ENCODE measurements at regions not wholly inside any gene's neighbourhood (a gene's known extent, or its start where the extent isn't known, plus 50 kb on each side); places are given as distances from the start of the nearest gene placed in this dataset.

DNA sequence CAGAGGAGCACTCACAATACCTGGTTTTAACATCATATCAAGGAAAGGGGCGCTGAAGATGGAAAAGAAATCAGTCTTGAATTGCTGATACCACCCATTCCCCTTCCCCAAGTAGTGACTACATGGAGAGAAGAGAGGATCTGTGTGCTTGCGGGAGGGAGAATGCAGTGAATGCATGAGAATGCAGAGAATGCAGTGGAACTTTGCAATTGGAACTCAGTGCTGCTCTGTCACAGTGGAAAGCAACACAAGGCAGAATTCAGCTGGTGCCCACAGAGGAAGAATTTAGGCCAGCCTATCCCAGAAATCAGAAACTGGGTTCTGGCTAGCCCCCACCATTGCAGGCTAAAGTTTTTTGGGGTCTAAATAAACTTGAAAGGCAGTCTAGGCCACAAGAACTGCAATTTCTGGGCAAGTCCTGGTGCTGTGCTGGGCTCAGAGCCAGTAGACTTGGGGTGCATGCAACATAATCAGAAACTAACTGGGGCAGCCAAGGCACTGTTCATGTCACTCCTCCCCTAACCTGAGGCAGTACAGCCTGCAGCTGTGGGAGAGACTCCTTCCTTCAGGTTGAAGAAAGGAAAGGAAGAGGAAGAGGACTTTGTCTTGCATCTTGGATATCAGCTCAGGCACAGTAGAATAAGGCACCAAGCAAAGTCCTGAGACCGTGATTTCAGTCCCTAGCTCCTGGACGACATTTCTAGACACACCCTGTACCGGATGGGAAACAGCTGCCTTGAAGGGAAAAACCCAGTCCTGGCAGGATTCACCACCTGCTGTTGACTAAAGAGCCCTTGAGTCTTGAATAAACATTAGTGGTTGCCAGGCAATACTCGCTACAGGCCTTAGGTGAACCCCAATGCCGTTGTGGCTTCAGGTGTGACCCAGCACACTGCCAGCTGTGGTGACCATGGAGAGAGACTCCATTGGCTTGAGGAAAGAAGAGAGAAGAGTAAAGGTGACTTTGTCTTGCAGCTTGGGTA is 329.3 kb downstream of the TBL1XR1 start:
- no peak for ATAC-seq (ENCODE audit: insufficient read depth, low read depth)
- H3K4me1 ChIP-seq (ENCODE audit: insufficient read depth, low read length) = no peaks in the 10 kb centered on the region
- TF ChIP-seq, protein P1, sequence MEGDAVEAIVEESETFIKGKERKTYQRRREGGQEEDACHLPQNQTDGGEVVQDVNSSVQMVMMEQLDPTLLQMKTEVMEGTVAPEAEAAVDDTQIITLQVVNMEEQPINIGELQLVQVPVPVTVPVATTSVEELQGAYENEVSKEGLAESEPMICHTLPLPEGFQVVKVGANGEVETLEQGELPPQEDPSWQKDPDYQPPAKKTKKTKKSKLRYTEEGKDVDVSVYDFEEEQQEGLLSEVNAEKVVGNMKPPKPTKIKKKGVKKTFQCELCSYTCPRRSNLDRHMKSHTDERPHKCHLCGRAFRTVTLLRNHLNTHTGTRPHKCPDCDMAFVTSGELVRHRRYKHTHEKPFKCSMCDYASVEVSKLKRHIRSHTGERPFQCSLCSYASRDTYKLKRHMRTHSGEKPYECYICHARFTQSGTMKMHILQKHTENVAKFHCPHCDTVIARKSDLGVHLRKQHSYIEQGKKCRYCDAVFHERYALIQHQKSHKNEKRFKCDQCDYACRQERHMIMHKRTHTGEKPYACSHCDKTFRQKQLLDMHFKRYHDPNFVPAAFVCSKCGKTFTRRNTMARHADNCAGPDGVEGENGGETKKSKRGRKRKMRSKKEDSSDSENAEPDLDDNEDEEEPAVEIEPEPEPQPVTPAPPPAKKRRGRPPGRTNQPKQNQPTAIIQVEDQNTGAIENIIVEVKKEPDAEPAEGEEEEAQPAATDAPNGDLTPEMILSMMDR (IDR thresholded peaks at IDR 0.05; ENCODE audit: borderline replicate concordance, extremely low read depth, low read length, poor library complexity, severe bottlenecking) = no peak
- TF ChIP-seq EZH2 (IDR thresholded peaks at IDR 0.05; ENCODE audit: borderline replicate concordance, low read depth, low read length, severe bottlenecking) = no peak

DNA sequence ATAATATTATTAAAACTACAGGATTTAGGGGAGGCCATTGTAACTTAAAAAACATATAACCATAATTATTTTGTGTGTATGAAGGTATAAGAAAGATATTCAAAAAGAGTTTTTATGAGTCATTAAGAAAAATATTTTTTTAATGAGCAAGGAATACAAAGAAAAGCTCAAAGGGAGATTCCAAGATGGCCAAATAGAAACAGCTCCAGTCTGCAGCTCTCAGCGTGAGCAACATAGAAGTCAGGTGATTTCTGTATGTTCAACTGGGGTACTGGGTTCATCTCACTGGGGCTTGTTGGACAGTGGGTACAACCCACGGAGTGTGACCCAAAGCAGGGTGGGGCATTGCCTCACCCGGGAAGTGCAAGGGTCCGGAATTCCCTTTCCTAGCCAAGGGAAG is 336.1 kb downstream of the TBL1XR1 start:
- Histone ChIP-seq H3K9ac (ENCODE audit: low read depth, low read length) (no peak overlapping the region), H3K36me3 (ENCODE audit: insufficient read depth, low read length) (no peaks in the 10 kb centered on the region), H3K27me3 (ENCODE audit: insufficient read depth, low read length, poor library complexity) (no peaks in the 10 kb centered on the region), H3K4me3 (ENCODE audit: low read depth in 1 of 2, low read length in 2 of 2) (no peak overlapping the region), H2AFZ (ENCODE audit: low read depth, low read length) (no peak overlapping the region), H3K9me3 (ENCODE audit: insufficient read depth, low read length, severe bottlenecking) (no peaks in the 10 kb centered on the region), H3K4me1 (ENCODE audit: insufficient read depth, low read length) (no peaks in the 10 kb centered on the region), H3K4me2 (ENCODE audit: insufficient read depth, low read length) (no peak overlapping the region), H3K79me2 (ENCODE audit: insufficient read depth, low read length) (no peaks in the 10 kb centered on the region), H3K27ac (ENCODE audit: low read length) (no peak overlapping the region), H4K20me1 (ENCODE audit: insufficient read depth, low read length) (no peaks in the 10 kb centered on the region)
- no peak for DNase-seq
- TF ChIP-seq, protein P1 (IDR thresholded peaks at IDR 0.05; ENCODE audit: borderline replicate concordance, extremely low read depth, low read length, poor library complexity, severe bottlenecking) = no peak
- TF ChIP-seq EZH2 (IDR thresholded peaks at IDR 0.05; ENCODE audit: borderline replicate concordance, low read depth, low read length, severe bottlenecking) = no peak
- no peak for ATAC-seq (ENCODE audit: insufficient read depth, low read depth)

More for the DNA sequence above, 329.3 kb downstream of the TBL1XR1 start:
- Histone ChIP-seq H3K4me2 (ENCODE audit: insufficient read depth, low read length) (no peak overlapping the region), H3K9ac (ENCODE audit: low read depth, low read length) (no peak overlapping the region), H3K27ac (ENCODE audit: low read length) (no peak overlapping the region), H3K36me3 (ENCODE audit: insufficient read depth, low read length) (no peaks in the 10 kb centered on the region), H3K27me3 (ENCODE audit: insufficient read depth, low read length, poor library complexity) (no peaks in the 10 kb centered on the region), H4K20me1 (ENCODE audit: insufficient read depth, low read length) (no peaks in the 10 kb centered on the region), H3K79me2 (ENCODE audit: insufficient read depth, low read length) (no peaks in the 10 kb centered on the region), H2AFZ (ENCODE audit: low read depth, low read length) (no peak overlapping the region), H3K9me3 (ENCODE audit: insufficient read depth, low read length, severe bottlenecking) (no peaks in the 10 kb centered on the region), H3K4me3 (ENCODE audit: low read depth in 1 of 2, low read length in 2 of 2) (no peak overlapping the region)
- no peak for DNase-seq

DNA sequence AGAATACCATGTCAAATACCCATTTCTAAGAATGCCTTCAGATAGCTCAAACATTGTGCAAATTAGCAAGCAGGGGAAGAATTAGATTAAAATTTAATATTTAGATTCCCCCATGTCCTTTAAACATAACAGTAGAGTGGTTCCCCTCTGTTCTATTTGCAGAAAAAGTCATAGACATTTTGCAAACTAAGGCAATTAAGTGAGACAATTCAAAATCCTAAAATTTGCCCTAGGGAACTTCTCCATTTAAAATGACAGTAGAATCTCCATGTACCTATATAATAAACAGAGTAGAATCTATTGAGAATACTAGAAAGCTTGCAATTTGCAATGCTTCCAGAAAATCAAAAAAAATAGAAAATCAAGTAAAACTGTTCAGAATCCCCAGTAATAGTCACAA is 340.6 kb downstream of the TBL1XR1 start:
- no peaks in the 10 kb centered on the region for H3K36me3 ChIP-seq (ENCODE audit: insufficient read depth, low read length)
- TF ChIP-seq, protein P1 (IDR thresholded peaks at IDR 0.05; ENCODE audit: borderline replicate concordance, extremely low read depth, low read length, poor library complexity, severe bottlenecking) = no peak
- TF ChIP-seq EZH2 (IDR thresholded peaks at IDR 0.05; ENCODE audit: borderline replicate concordance, low read depth, low read length, severe bottlenecking) = no peak
- H4K20me1 ChIP-seq (ENCODE audit: insufficient read depth, low read length) = no peaks in the 10 kb centered on the region
- H3K9me3 ChIP-seq (ENCODE audit: insufficient read depth, low read length, severe bottlenecking) = no peaks in the 10 kb centered on the region
- no peaks in the 10 kb centered on the region for H3K27me3 ChIP-seq (ENCODE audit: insufficient read depth, low read length, poor library complexity)
- no peak overlapping the region for H3K4me2 ChIP-seq (ENCODE audit: insufficient read depth, low read length)
- no peak overlapping the region for H3K4me3 ChIP-seq (ENCODE audit: low read depth in 1 of 2, low read length in 2 of 2)
- no peak overlapping the region for H3K27ac ChIP-seq (ENCODE audit: low read length)
- ATAC-seq (ENCODE audit: insufficient read depth, low read depth) (no peak), DNase-seq (no peak)
- no peaks in the 10 kb centered on the region for H3K4me1 ChIP-seq (ENCODE audit: insufficient read depth, low read length)
- H3K79me2 ChIP-seq (ENCODE audit: insufficient read depth, low read length) = no peaks in the 10 kb centered on the region
- H3K9ac ChIP-seq (ENCODE audit: low read depth, low read length) = no peak overlapping the region
- H2AFZ ChIP-seq (ENCODE audit: low read depth, low read length) = no peak overlapping the region
